ENCODE measurements at regions not wholly inside any gene's neighbourhood (a gene's known extent, or its start where the extent isn't known, plus 50 kb on each side); places are given as distances from the start of the nearest gene placed in this dataset.

GRCh38 chr20:17849901-17850683 lies 118.5 kb downstream of the SNX5 start:
- TF ChIP-seq EZH2 (IDR thresholded peaks at IDR 0.05) (no peak), POLR2AphosphoS5 (IDR thresholded peaks at IDR 0.05; ENCODE audit: borderline replicate concordance, low read depth, low read length) (no peak)

Measured in SK-N-MC (cell line).